Gastroesophageal sphincter (tissue), 4 donors: ENCODE measurements at regions not wholly inside any gene's neighbourhood (a gene's known extent, or its start where the extent isn't known, plus 50 kb on each side); places are given as distances from the start of the nearest gene placed in this dataset.
"Not testable (repeated sequence)": the region's sequence is repeated elsewhere in the genome, so short reads cannot be mapped to it uniquely, and the experiment has no call there.

Experiments
- ATAC-seq: fragments of 150-250 bp; one replicate; pipeline ENCODE4 v1.9.1; 2016; ENCODE audit warnings: mild to moderate bottlenecking, moderate library complexity
- H3K27ac ChIP-seq, 4 donors: fragments of 200-600 bp; sonication (generic) in 3 of 4; 1 replicate in 3 of 4; 2 replicates in 1 of 4; pipeline ENCODE4 v1.5.1; 2016 to 2019
- H3K27me3 ChIP-seq: fragments of 200-600 bp; sonication (generic); one replicate; pipeline ENCODE4 v1.5.1; 2019
- H3K36me3 ChIP-seq, 2 donors: fragments of 200-600 bp; sonication (generic); one replicate each; pipeline ENCODE4 v1.5.1; 2019; ENCODE audit warnings: control low read depth in 1 of 2
- H3K4me1 ChIP-seq, 3 donors: fragments of 200-600 bp; sonication (generic); 1 replicate in 2 of 3; 2 replicates in 1 of 3; pipeline ENCODE4 v1.5.1; 2016 to 2019; ENCODE audit warnings: control low read depth in 2 of 3
- H3K4me3 ChIP-seq, 2 donors: fragments of 200-600 bp; sonication (generic); one replicate each; pipeline ENCODE4 v1.5.1; 2019; ENCODE audit warnings: mild to moderate bottlenecking in 1 of 2, moderate library complexity in 1 of 2
- H3K9me3 ChIP-seq, 3 donors: fragments of 200-600 bp; sonication (generic); one replicate each; pipeline ENCODE4 v1.5.1; 2017 to 2019; ENCODE audit warnings: control low read depth in 2 of 3
- EP300 ChIP-seq: sonication (generic); formaldehyde crosslinking; IDR thresholded peaks from one replicate; pipeline ENCODE4 v1.6.1; 2017; ENCODE audit warnings: antibody characterized with exemption, mild to moderate bottlenecking
- POLR2A ChIP-seq, 2 donors: fragments of 450-650 bp; IDR thresholded peaks; one replicate each; pipeline ENCODE4 v1.6.1; 2017; ENCODE audit warnings: antibody characterized with exemption in 2 of 2, mild to moderate bottlenecking in 2 of 2, moderate library complexity in 1 of 2
- POLR2AphosphoS5 ChIP-seq: sonication (generic); formaldehyde crosslinking; IDR thresholded peaks from one replicate; pipeline ENCODE4 v1.6.1; 2017; ENCODE audit warnings: antibody characterized with exemption
- WGBS, 2 donors: methylation state at CpG; one replicate each; pipeline ENCODE4 v1.1.5; 2018; ENCODE audit warnings: low coverage in 1 of 2; 5-methylcytosine and 5-hydroxymethylcytosine counted together
- TF ChIP-seq, protein P1 (sequence below), 4 experiments: fragments of 200-600 bp in 2 of 4; fragments of 450-650 bp in 2 of 4; sonication (generic) in 1 of 4; IDR thresholded peaks; one replicate each; pipeline ENCODE4 v1.5.1; 2017 to 2019; ENCODE audit warnings: antibody characterized with exemption in 4 of 4, mild to moderate bottlenecking in 2 of 4, moderate library complexity in 2 of 4

DNA sequence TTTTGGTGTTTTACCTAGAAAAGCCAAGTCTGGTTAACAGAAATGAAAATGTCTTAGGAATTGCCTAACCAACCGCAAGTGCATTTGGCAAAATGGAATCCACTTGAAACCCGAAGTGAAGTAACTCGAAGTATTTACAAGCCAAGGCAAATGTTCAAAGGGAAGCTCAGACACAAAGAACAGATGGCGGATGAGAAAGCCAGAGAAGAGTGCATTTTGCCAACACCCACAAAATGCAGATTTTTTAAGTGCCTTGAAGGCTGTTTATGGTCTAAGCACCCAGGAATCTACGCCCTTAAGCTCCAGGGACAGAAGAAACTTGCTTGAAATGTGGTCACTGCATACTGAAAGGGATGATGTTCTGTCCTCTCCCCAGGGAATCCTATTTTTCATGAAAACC lies 70.0 kb upstream of the TBXT start:
- TF ChIP-seq POLR2AphosphoS5 (no peak), EP300 (no peak), POLR2A (IDR thresholded peaks at IDR 0.05) (no peak)
- TF ChIP-seq, protein P1, sequence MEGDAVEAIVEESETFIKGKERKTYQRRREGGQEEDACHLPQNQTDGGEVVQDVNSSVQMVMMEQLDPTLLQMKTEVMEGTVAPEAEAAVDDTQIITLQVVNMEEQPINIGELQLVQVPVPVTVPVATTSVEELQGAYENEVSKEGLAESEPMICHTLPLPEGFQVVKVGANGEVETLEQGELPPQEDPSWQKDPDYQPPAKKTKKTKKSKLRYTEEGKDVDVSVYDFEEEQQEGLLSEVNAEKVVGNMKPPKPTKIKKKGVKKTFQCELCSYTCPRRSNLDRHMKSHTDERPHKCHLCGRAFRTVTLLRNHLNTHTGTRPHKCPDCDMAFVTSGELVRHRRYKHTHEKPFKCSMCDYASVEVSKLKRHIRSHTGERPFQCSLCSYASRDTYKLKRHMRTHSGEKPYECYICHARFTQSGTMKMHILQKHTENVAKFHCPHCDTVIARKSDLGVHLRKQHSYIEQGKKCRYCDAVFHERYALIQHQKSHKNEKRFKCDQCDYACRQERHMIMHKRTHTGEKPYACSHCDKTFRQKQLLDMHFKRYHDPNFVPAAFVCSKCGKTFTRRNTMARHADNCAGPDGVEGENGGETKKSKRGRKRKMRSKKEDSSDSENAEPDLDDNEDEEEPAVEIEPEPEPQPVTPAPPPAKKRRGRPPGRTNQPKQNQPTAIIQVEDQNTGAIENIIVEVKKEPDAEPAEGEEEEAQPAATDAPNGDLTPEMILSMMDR (IDR thresholded peaks at IDR 0.05), result no peak
- Histone ChIP-seq H3K4me3 (no peak overlapping the region), H3K9me3 (no peaks in the 10 kb centered on the region), H3K36me3 (no peaks in the 10 kb centered on the region), H3K4me1 (no peaks in the 10 kb centered on the region), H3K27ac (no peak overlapping the region), H3K27me3 (peaks cover 65% of the 10 kb centered on the region)
- 42 to 78% methylated on average over 2 to 5 of the region's 5 CpGs for WGBS, 2 donors
- no peak for ATAC-seq

- H3K9me3 ChIP-seq, result no peaks in the 10 kb centered on the region
- no peaks in the 10 kb centered on the region for H3K4me1 ChIP-seq
- H3K27ac ChIP-seq, result no peak overlapping the region
- no peak overlapping the region for H3K4me3 ChIP-seq
- TF ChIP-seq, protein P1 (IDR thresholded peaks at IDR 0.05), result no peak
- TF ChIP-seq EP300 (no peak), POLR2A (IDR thresholded peaks at IDR 0.05) (no peak), POLR2AphosphoS5 (no peak)
- WGBS, 2 donors, result 73 to 96% methylated on average over 5 to 13 of the region's 13 CpGs
- no peak for ATAC-seq
- H3K27me3 ChIP-seq, result peaks cover 55% of the 10 kb centered on the region
- H3K36me3 ChIP-seq, result no peaks in the 10 kb centered on the region
Observed at GRCh38 chr6:166236596-166236995, 68.9 kb upstream of the TBXT start.

DNA sequence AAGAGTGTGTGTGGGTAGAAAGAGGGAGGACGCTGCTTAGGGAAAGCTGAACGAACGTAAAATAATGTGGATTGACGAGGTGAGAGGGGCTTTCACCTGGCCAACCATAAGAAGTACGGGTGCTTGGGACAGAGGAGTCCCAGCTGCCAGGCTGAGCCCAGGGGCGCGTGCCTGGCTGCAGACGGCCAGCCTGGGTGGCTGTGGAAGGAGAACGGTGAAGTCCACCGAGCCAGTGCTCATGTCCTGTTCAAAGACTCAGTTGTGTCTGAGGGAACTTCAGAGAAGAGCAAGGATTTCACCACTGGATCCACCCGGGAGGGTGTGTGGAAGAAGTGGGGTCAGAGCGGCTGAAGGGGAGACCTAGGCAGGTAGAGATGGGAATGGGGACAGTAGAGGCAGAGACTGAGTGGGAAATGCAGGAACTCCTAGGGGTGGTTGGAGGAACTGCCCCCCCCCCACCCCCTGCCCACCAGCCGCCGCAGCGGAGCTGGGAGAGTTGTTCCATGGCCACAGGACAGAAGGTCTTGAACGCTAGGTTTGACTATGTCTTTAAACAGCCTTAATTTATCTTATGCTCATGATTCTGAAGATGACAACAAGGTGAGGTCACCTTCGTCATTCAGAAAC lies 68.1 kb upstream of the TBXT start:
- WGBS, 2 donors, result 51 to 82% methylated on average over 3 to 13 of the region's 17 CpGs
- TF ChIP-seq, protein P1 (IDR thresholded peaks at IDR 0.05), result no peak
- TF ChIP-seq POLR2AphosphoS5 (no peak), POLR2A (IDR thresholded peaks at IDR 0.05) (no peak), EP300 (no peak)

DNA sequence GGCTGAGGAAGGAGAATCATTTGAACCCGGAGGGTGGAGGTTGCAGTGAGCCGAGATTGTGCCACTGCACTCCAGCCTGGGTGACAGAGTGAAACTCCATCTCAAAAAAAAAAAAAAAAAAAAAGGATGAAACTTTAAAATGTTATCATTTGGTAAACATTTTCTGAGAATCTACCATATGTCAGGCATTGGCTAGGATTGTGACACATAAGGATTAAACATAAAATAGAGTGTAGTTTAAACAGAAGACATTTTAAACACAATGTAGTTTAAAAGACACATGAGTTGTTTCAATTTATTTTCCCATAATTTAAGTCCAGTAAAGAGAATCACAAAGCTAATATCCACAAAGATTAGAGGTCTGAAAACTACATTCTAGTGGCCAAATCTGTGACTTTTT lies 63.5 kb upstream of the TBXT start:
- ATAC-seq, result not testable (repeated sequence)
- peaks cover 56% of the 10 kb centered on the region for H3K27me3 ChIP-seq
- WGBS, 2 donors, result no CpG with 5 or more reads among the region's 2 CpGs

More for the DNA sequence above, 68.1 kb upstream of the TBXT start:
- no peak for ATAC-seq
- H3K27ac ChIP-seq, result no peak overlapping the region
- H3K4me3 ChIP-seq, result no peak overlapping the region
- H3K27me3 ChIP-seq, result peaks cover 46% of the 10 kb centered on the region
- H3K36me3 ChIP-seq, result no peaks in the 10 kb centered on the region
- no peaks in the 10 kb centered on the region for H3K4me1 ChIP-seq
- H3K9me3 ChIP-seq, result no peaks in the 10 kb centered on the region

GRCh38 chr6:166228839-166229528 lies 61.3 kb upstream of the TBXT start:
- H3K36me3 ChIP-seq, result no peaks in the 10 kb centered on the region
- 50% methylated on average over 6 to 9 of the region's 16 CpGs for WGBS, 2 donors
- no peak for TF ChIP-seq EP300
- no peaks in the 10 kb centered on the region for H3K4me1 ChIP-seq
- ATAC-seq, result no peak
- H3K4me3 ChIP-seq, result no peak overlapping the region
- peaks cover 49% of the 10 kb centered on the region for H3K27me3 ChIP-seq
- no peak overlapping the region for H3K27ac ChIP-seq
- H3K9me3 ChIP-seq, result peaks cover 0 to 3% (median 0%) of the 10 kb centered on the region in 3 donors

More for the DNA sequence above, 63.5 kb upstream of the TBXT start:
- H3K27ac ChIP-seq, H3K9me3 ChIP-seq, H3K4me1 ChIP-seq, H3K4me3 ChIP-seq, H3K36me3 ChIP-seq: not testable (repeated sequence)

GRCh38 chr6:166228425-166228824 lies 60.8 kb upstream of the TBXT start:
- Histone ChIP-seq H3K36me3 (no peaks in the 10 kb centered on the region), H3K27ac (no peak overlapping the region), H3K4me1 (no peaks in the 10 kb centered on the region), H3K9me3 (peaks cover 0 to 3% (median 0%) of the 10 kb centered on the region in 3 donors), H3K4me3 (no peak overlapping the region), H3K27me3 (peaks cover 52% of the 10 kb centered on the region)
- 70 to 80% methylated on average over 3 of the region's 3 CpGs for WGBS, 2 donors
- no peak for TF ChIP-seq POLR2A (IDR thresholded peaks at IDR 0.05)
- TF ChIP-seq, protein P1 (IDR thresholded peaks at IDR 0.05), result no peak
- TF ChIP-seq EP300, result no peak
- no peak for TF ChIP-seq POLR2AphosphoS5
- no peak for ATAC-seq
